Cardiac fibroblast (primary cell): ENCODE measurements at regions not wholly inside any gene's neighbourhood (a gene's known extent, or its start where the extent isn't known, plus 50 kb on each side); places are given as distances from the start of the nearest gene placed in this dataset.
A peak's percentile ranks its signal among the peaks of the same experiment; 100 is the strongest.

ENCODE experiments used
- DNase-seq, 2 donors: peaks; one replicate each; pipeline versions ENCODE4 v3.0.0 to v3.0.0-alpha.2; 2010; ENCODE audit warnings: low read depth in 2 of 2
- H3K4me3 ChIP-seq, 2 donors: replicated peaks in 1 of 2; 1 replicate in 1 of 2; 2 replicates in 1 of 2; pipeline ENCODE4 v1.5.1; 2011; ENCODE audit warnings: low read depth in 2 of 2, low read length in 2 of 2, mild to moderate bottlenecking in 2 of 2, moderate library complexity in 1 of 2
- TF ChIP-seq, protein P1 (sequence below): IDR thresholded peaks from one replicate; pipeline ENCODE4 v1.5.1; 2011; ENCODE audit warnings: low read depth, mild to moderate bottlenecking, low read length, inconsistent platforms

DNA sequence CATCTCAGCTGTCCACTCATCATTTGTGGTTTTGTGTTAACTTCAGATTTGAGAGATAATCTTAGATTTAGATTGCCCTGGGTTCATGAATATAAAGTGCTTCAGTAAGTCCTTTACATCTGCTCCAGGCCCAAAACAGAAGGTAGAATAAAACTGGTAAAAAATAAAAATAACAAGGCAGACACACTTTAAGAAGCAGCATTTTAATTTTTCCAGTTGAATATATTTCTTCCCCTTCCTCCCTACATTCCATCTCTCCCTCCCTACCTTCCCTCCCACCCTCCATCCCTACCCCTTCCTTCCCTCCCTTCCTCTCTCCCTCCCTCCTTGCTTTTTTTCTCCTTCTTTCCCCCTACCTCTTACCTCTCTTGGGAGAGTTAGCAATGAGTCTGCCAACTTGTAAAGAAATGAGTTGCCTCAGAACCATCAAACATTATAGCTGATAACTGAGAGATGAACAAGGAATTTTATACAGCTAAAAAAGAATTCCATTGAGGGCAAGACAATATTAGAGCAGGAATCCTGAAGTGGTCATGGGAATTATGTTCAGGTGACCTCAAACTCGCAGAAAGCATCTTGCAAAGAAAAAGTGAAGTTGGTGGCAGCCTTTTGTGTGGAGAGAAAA, 145.0 kb upstream of the SOX4 start:
- TF ChIP-seq, protein P1, sequence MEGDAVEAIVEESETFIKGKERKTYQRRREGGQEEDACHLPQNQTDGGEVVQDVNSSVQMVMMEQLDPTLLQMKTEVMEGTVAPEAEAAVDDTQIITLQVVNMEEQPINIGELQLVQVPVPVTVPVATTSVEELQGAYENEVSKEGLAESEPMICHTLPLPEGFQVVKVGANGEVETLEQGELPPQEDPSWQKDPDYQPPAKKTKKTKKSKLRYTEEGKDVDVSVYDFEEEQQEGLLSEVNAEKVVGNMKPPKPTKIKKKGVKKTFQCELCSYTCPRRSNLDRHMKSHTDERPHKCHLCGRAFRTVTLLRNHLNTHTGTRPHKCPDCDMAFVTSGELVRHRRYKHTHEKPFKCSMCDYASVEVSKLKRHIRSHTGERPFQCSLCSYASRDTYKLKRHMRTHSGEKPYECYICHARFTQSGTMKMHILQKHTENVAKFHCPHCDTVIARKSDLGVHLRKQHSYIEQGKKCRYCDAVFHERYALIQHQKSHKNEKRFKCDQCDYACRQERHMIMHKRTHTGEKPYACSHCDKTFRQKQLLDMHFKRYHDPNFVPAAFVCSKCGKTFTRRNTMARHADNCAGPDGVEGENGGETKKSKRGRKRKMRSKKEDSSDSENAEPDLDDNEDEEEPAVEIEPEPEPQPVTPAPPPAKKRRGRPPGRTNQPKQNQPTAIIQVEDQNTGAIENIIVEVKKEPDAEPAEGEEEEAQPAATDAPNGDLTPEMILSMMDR, result no peak
- no peak for DNase-seq
- no peak overlapping the region for H3K4me3 ChIP-seq

DNA sequence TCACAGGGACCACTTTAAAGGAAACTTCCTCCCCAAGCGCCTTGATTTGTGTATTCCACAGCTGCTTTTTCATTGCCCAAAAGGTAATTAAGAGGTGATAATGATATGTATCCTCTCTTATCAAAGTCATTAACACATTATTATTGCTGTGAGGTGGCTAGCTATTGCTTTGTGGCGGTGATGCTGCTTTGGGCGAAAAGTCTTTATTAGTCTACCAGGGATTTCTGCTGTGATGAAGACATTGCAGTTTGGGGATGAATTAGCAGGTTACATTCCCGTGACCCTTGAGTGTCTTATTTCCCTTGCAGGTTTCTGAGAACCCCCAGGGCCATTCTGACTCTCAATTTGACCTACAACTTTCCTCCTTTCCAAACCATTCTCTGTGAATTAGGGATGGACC, 143.4 kb upstream of the SOX4 start:
- no peak for DNase-seq
- TF ChIP-seq, protein P1, result no peak
- H3K4me3 ChIP-seq, result no peak overlapping the region

DNA sequence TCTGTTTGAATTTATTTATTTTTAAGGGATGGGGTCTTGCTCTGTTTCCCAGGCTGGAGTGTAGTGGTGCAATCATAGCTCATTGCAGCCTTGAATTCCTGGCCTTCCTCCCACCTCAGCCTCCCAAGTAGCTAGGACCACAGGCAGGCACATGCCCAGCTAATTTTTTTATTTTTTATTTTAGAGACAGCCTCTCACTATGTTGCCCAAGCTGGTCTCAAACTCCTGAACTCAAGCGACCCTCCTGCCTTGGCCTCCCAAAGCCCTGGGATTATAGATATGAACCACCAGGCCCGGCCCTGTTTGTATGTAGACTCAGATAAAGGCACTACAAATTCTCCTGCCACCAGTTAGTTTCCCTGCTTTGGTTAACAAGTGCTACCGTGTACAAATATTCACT, 142.9 kb upstream of the SOX4 start:
- TF ChIP-seq, protein P1, result no peak
- no peak overlapping the region for H3K4me3 ChIP-seq
- DNase-seq, result no peak

DNA sequence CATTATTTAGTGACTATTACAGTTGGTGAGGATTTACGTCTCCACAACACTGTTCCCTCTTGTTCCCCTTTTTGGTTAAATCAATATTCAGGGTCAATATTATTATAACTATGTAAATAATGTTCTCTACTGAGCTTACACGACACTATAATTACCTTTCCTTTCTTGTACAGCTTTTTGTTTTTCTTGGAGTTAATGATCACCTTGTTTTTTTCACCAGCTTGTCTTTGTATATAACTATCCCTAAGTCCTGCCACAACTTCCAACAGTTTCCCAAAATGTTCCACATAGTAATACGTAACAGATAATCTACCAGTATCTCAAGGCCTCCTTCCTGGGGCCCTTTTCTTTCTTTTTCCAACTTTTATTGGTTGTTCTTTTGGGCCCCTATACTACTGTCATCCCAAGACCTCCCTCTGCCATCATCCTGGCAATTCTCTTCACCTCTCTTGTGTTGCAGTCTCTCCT, 142.0 kb upstream of the SOX4 start:
- no peak overlapping the region for H3K4me3 ChIP-seq
- DNase-seq, result no peak
- TF ChIP-seq, protein P1, result no peak

DNA sequence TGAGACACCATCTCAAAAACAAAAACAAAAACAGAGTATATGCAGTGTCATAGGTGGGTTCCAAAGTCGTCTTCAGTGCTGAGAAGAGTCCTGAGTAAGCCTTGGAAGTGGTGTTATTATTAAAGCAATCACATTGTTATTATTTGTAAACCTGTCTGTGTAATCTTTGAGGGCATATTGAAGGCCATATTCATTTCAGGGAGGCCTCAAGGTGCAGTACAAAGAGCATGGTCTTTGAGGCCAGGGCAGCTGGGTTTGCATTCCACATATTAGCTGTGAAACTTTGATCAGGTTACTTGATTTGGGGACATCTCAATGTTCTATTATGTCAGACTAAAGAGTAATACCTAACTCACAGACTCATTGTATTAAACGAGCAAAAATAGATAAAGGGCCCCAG, 139.3 kb upstream of the SOX4 start:
- TF ChIP-seq, protein P1, result no peak
- no peak for DNase-seq
- H3K4me3 ChIP-seq, result no peak overlapping the region

DNA sequence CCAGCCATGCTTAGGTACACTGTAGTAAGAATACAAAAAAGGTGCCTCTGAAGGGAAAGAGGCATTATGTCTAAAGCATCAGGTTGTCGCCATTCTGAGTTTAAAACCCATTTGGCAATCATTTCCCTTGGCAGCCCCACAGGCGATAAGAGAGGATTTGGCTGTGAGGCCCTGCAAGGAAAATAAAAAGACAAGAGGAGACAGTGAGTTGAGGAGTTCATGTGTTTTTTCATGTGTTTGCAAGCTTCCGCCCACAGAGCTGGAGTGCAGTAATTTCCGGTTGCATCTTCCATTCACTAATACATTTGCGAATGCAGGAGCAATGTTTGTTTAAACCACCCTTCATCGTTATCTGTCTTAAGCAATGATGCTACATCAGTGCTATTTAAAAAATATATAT, 138.5 kb upstream of the SOX4 start:
- TF ChIP-seq, protein P1, result no peak
- DNase-seq, result peak; percentile 22 to 69
- H3K4me3 ChIP-seq, result no peak overlapping the region

DNA sequence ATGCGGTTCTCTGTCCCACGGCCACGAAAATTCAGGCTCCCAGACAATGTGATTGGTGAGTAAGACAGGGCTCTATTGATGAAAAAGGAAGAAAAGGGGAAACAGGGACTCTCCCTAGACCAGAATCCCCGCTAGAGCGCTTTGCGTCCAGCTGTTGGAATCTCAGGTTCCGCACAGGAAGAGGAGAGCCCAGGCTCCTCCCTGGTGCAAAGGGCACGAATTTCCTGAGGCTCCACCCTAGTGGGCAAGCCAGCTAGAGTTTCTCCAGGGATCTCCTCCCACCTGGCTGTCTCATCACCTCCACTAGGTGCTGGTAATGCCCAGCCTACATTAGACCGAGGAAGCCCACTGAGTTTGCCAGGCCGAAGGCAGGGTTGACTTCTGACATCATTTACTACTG, 135.9 kb upstream of the SOX4 start:
- TF ChIP-seq, protein P1, result no peak
- DNase-seq, result no peak
- H3K4me3 ChIP-seq, result no peak overlapping the region
